Forelimb muscle (tissue), 1 donor: ENCODE measurements at regions not wholly inside any gene's neighbourhood (a gene's known extent, or its start where the extent isn't known, plus 50 kb on each side); places are given as distances from the start of the nearest gene placed in this dataset.
"Not testable (repeated sequence)": the region's sequence is repeated elsewhere in the genome, so short reads cannot be mapped to it uniquely, and the experiment has no call there.

ENCODE experiments used
- DNase-seq: peaks from one replicate; pipeline ENCODE4 v3.0.0-alpha.2; 2013; ENCODE audit warnings: low read depth

GRCh38 chr1:166490437-166490991, 323.7 kb upstream of the FAM78B start:
- DNase-seq = no peak

GRCh38 chr1:166493765-166494164, 327.0 kb upstream of the FAM78B start:
- DNase-seq = not testable (repeated sequence)

GRCh38 chr1:166507347-166507746, 331.9 kb upstream of the POGK start:
- DNase-seq = no peak

- no peak for DNase-seq
Measured at GRCh38 chr1:166511761-166512160, 327.5 kb upstream of the POGK start.

GRCh38 chr1:166514067-166514466, 325.2 kb upstream of the POGK start:
- no peak for DNase-seq

GRCh38 chr1:166527752-166528151, 311.5 kb upstream of the POGK start:
- no peak for DNase-seq

GRCh38 chr1:166538646-166539045, 300.6 kb upstream of the POGK start:
- no peak for DNase-seq

GRCh38 chr1:166544036-166544435, 295.2 kb upstream of the POGK start:
- no peak for DNase-seq

- DNase-seq = no peak
Measured at GRCh38 chr1:166544561-166544960, 294.7 kb upstream of the POGK start.

GRCh38 chr1:166552706-166553105, 286.6 kb upstream of the POGK start:
- no peak for DNase-seq

GRCh38 chr1:166570954-166571353, 268.3 kb upstream of the POGK start:
- DNase-seq = no peak

- no peak for DNase-seq
Measured at GRCh38 chr1:166573199-166573598, 266.1 kb upstream of the POGK start.

- no peak for DNase-seq
Measured at GRCh38 chr1:166579557-166580501, 259.4 kb upstream of the POGK start.

- DNase-seq = no peak
Measured at GRCh38 chr1:166588741-166589140, 250.5 kb upstream of the POGK start.

- DNase-seq = no peak
Measured at GRCh38 chr1:166590161-166590560, 249.1 kb upstream of the POGK start.

GRCh38 chr1:166594646-166595045, 244.6 kb upstream of the POGK start:
- DNase-seq = no peak

- no peak for DNase-seq
Measured at GRCh38 chr1:166597516-166597915, 241.8 kb upstream of the POGK start.

GRCh38 chr1:166600574-166600973, 238.7 kb upstream of the POGK start:
- no peak for DNase-seq

GRCh38 chr1:166601650-166602278, 237.5 kb upstream of the POGK start:
- DNase-seq = no peak

GRCh38 chr1:166602801-166603200, 236.5 kb upstream of the POGK start:
- DNase-seq = not testable (repeated sequence)

GRCh38 chr1:166603296-166603695, 236.0 kb upstream of the POGK start:
- no peak for DNase-seq

GRCh38 chr1:166605137-166605536, 234.1 kb upstream of the POGK start:
- no peak for DNase-seq

GRCh38 chr1:166612886-166613285, 226.4 kb upstream of the POGK start:
- DNase-seq = no peak
